GM13977 (cell line): ENCODE measurements at regions not wholly inside any gene's neighbourhood (a gene's known extent, or its start where the extent isn't known, plus 50 kb on each side); places are given as distances from the start of the nearest gene placed in this dataset.
"Not testable (repeated sequence)": the region's sequence is repeated elsewhere in the genome, so short reads cannot be mapped to it uniquely, and the experiment has no call there.

ENCODE experiments used
- DNase-seq: peaks from one replicate; pipeline ENCODE4 v3.0.0; 2012; ENCODE audit warnings: low spot score
- in situ Hi-C: fragments of 300-500 bp; cut with MboI; formaldehyde crosslinking; loops from one replicate; pipeline ENCODE4 v1.12.0; 2022; ENCODE audit warnings: low sequenced_read_pairs, low pct_unique_long_range_greater_than_20kb, mixed read lengths, inconsistent platforms; ENCODE audit not compliant: unreplicated experiment
- TF ChIP-seq, protein P1 (sequence below): IDR thresholded peaks from 2 replicates; pipeline ENCODE4 v1.5.1; 2012; ENCODE audit warnings: mild to moderate bottlenecking, control low read depth; ENCODE audit not compliant: insufficient read depth; ENCODE audit errors: extremely low read depth, missing control alignments

DNA sequence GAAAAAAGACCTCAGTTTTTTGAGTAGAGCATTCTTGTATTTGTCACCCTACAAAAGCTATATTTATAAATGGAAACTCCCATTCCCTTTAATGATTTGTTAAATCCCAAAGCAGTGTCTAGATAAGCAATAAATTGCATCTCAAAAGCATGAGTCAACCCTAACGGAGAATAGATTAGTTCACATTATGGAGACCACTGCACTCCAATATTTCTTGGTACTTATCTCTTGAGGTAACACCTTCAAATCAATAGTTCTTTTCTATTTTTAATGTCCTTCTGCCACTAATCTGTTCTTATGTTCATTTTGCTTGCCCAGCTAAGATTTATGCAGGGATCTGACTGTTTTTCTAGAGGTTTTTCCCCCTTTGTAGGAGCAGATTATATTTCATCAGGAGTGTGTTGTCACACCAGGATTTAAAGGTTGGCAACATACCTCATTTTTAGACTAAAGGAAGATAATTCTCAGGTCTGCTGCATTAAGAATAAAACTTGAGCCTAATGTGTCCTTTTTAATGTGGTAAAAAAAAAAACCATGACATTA is 91.4 kb upstream of the ADGRG2 start:
- DNase-seq = no peak
- TF ChIP-seq, protein P1, sequence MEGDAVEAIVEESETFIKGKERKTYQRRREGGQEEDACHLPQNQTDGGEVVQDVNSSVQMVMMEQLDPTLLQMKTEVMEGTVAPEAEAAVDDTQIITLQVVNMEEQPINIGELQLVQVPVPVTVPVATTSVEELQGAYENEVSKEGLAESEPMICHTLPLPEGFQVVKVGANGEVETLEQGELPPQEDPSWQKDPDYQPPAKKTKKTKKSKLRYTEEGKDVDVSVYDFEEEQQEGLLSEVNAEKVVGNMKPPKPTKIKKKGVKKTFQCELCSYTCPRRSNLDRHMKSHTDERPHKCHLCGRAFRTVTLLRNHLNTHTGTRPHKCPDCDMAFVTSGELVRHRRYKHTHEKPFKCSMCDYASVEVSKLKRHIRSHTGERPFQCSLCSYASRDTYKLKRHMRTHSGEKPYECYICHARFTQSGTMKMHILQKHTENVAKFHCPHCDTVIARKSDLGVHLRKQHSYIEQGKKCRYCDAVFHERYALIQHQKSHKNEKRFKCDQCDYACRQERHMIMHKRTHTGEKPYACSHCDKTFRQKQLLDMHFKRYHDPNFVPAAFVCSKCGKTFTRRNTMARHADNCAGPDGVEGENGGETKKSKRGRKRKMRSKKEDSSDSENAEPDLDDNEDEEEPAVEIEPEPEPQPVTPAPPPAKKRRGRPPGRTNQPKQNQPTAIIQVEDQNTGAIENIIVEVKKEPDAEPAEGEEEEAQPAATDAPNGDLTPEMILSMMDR = no peak
- in situ Hi-C loops = no loop called here

DNA sequence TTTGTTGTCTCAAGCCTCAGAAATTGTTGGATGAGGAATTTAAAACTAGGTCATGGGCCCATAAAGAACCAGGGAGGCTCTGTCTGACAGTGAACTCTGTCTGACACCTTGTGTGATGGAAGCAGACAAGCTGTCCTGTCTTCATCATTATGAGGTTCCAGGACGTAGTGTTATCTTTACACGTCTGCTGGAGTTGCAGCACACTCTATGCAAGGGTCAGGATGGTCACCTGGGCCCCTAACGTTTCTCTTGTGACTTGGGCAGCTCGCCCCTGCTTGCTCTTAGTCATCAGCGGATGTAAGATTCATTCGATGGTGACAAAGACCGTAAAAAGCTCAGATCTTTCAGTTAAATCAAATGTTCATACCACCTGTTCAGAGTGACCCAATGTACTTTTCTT is 92.0 kb upstream of the ADGRG2 start:
- in situ Hi-C loops = no loop called here
- no peak for DNase-seq
- TF ChIP-seq, protein P1 = no peak

DNA sequence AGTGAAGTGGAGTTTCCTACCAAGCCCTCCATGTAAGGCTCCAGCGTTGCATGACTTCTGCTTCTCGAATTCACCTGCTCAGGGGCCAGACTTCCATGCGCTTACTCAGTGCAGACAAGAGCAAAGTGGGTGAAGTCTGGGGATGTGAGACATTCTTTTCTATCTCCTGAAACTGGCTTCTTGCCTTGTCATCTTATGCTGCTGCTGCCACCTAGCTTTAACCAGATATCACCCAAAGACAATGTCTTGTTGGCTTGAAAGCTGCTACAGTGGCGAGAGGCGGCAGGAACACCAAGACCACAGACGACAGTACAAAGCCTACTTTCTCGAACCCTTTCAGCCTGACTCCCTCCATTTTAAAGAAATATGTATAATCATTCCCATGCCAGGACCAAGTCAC is 103.6 kb upstream of the ADGRG2 start:
- TF ChIP-seq, protein P1 = peak; percentile 36
- in situ Hi-C loops = no loop called here
- DNase-seq = peak; percentile 31

DNA sequence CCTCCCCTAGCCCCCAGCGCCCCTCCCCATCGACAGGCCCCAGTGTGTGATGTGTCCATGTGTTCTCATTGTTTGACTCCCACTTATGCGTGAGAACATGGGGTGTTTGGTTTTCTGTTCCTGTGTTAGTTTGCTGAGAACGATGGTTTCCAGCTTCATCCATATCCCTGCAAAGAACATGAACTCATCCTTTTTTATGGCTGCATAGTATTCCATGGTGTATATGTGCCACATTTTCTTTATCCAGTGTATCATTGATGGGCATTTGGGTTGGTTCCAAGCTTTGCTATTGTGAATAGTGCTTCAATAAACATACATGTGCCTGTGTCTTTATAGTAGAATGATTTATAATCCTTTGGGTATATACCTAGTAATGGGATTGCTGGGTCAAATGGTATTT is 107.6 kb upstream of the ADGRG2 start:
- in situ Hi-C loops, DNase-seq: not testable (repeated sequence)

DNA sequence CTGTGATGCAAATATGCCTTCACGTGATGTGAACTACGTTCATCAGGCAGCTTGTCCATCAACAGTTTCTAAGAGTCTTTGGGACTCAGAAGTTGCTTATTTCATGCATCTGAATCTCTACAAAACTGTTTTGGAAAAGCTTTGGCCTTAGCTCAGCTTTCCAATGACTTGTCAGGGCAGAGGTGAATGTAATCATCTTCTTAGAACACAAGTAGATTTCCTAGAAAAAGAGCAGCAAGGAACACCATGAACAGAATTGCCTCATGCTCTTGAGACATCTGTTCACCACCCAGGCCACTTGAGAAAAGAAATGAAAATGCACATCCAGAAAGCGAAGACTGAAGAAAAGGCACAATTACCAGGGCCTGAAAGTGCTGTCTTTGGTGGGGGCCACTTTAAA is 105.8 kb upstream of the PDHA1 start:
- in situ Hi-C loops = no loop called here
- TF ChIP-seq, protein P1 = no peak
- no peak for DNase-seq

DNA sequence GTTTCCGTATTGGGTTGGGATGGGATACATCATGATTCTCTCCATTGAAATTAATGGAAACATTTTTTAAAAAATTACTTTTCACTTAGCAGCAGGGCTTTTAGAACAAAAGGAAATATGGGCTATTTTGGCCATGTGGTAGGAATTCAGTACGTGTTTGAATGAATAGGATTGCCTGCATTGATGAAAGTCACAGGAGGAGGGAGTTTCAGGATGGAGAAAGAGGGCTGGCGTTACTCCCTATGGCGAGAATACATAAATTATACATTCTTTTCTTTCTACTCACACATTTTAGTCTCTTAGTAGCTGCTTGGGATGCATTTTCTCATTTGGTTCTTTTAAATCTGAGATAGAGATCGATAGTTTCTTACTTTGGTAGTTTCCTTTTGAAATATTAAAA is 100.3 kb upstream of the PDHA1 start:
- DNase-seq = no peak
- in situ Hi-C loops = no loop called here
- TF ChIP-seq, protein P1 = no peak

DNA sequence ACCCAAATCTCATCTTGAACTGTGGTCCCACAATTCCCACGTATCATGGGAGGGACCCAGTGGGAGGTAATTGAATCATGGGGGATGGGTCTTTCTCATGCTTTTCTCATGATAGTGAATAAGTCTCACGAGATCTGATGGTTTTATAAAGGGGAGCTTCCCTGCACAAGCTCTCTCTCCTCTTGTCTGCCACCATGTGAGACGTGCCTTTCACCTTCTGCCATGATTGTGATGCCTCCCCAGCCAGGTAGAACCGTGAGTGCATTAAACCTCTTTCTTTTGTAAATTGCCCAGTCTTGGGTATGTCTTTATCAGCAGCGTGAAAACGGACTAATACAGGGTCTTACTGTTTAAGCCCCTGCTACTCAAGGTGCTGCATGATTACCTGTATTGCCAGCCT is 98.8 kb upstream of the PDHA1 start:
- in situ Hi-C loops, DNase-seq: not testable (repeated sequence)

DNA sequence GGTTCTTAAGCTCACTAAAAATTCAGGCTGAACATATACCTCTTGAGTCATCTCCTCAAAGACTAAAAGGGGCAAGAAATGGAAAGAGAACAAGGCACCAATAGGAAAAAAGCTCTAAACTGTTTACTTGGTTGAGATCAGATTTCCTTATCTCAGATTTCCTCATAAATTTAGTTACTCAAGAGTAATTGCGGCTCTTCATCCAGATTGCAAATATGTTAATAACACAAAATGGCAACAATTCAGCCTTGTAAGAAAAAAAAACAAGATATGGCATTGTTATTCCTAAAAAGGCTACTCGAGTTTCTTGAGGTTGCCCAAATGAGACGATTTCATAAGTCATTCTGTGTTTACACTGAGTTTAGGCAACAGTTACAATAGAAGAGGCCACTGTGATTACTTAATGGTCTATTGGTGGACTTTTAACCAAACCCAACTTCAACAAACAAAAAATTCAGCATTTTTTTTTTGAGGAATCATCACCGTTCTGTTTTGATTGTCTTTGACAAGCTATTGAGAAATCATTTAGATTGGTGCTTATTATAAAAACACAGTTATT is 97.9 kb upstream of the PDHA1 start:
- no peak for DNase-seq
- TF ChIP-seq, protein P1 = no peak
- in situ Hi-C loops = no loop called here
